Muscle of leg (tissue), 3 donors: ENCODE measurements at regions not wholly inside any gene's neighbourhood (a gene's known extent, or its start where the extent isn't known, plus 50 kb on each side); places are given as distances from the start of the nearest gene placed in this dataset.
"Not testable (repeated sequence)": the region's sequence is repeated elsewhere in the genome, so short reads cannot be mapped to it uniquely, and the experiment has no call there.

Experiments used
- DNase-seq: peaks from one replicate; pipeline ENCODE4 v3.0.0; 2013
- H3K27ac ChIP-seq: one replicate; pipeline ENCODE4 v1.5.1; 2013; ENCODE audit warnings: mild to moderate bottlenecking, low read length, control low read depth
- H3K27me3 ChIP-seq: one replicate; pipeline ENCODE4 v1.6.1; 2013; ENCODE audit warnings: low read length; ENCODE audit not compliant: control insufficient read depth, insufficient read depth
- H3K36me3 ChIP-seq: one replicate; pipeline ENCODE4 v1.6.1; 2013; ENCODE audit warnings: low read length; ENCODE audit not compliant: control insufficient read depth, insufficient read depth
- H3K4me1 ChIP-seq: one replicate; pipeline ENCODE4 v1.6.1; 2013; ENCODE audit warnings: low read length; ENCODE audit not compliant: control insufficient read depth, insufficient read depth
- H3K4me3 ChIP-seq: one replicate; pipeline ENCODE4 v1.5.1; 2013; ENCODE audit warnings: low read length, control low read depth
- H3K9me3 ChIP-seq: replicated peaks from 2 replicates; pipeline ENCODE4 v1.6.1; 2013; ENCODE audit warnings: low read depth, low read length; ENCODE audit not compliant: control insufficient read depth
- WGBS: methylation state at CpG from one replicate; pipeline ENCODE4 v1.1.5; 2013; ENCODE audit warnings: missing lambda C conversion rate; ENCODE audit not compliant: insufficient coverage; 5-methylcytosine and 5-hydroxymethylcytosine counted together

DNA sequence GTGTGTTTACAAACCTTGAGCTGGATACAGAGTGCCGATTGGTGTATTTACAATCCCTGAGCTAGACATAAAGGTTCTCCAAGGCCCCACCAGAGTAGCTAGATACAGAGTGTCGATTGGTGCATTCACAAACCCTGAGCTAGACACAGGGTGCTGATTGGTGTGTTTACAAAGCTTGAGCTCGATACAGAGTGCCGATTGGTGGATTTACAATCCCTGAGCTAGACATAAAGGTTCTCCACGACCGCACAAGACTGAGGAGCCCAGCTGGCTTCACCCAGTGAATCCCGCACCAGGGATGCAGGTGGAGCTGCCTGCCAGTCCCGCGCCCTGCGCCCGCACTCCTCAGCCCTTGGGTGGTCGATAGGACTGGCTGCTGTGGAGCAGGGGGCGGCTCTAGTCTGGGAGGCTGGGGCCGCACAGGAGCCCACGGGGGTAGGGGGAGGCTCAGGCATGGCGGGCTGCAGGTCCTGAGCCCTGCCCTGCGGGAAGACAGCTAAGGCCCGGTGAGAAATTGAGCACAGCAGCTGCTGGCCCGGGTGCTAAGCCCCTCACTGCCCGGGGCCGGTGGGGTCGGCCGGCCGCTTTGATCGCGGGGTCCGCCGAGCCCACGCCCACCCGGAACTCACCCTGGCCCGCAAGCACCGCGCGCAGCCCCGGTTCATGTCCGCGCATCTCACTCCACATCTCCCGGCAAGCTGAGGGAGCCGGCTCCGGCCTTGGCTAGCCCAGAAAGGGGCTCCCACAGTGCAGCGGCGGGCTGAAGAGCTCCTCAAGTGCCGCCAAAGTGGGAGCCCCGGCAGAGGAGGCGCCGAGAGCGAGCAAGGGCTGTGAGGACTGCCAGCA is 114.0 kb downstream of the GPX5 start:
- 95% methylated on average over 31 of the region's 47 CpGs for WGBS

DNA sequence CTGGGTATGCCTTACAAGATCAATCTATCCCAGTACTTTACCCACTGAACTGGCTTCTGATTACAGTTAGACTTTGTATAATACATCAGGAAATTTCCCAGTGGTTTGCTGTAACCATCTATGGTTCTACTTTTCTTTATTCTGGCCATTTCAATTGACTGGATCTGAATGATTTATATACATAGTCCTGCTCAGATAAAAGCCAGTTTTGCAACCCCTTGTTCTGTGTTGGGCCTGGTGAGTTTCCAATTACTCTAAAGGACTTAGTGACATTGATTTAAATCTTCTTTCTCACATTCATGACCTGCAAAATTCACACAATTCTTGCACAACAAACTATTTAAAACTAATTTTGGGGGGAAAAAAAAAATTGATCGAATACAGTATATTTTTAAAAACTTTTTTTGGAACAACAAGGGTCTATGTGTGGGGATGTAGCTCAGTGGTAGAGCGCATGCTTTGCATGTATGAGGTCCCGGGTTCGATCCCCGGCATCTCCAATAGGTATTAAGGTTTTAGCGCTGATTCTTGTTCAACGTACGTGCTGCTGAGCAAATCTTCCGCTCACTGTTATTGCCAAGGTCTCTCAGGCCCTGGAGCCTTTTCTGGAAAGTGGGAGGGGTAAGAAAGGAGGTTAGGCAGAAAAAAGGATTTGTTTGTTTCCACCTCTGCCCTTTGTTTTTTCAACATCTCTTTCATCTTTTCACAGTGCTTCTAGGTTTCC is 117.5 kb downstream of the GPX5 start:
- H3K27ac ChIP-seq = no peak overlapping the region
- no peaks in the 10 kb centered on the region for H3K9me3 ChIP-seq
- WGBS = 14% methylated on average over 5 of the region's 9 CpGs
- H3K36me3 ChIP-seq = no peaks in the 10 kb centered on the region
- peak; percentile 52 for DNase-seq
- peaks cover 7% of the 10 kb centered on the region for H3K27me3 ChIP-seq
- no peaks in the 10 kb centered on the region for H3K4me1 ChIP-seq
- H3K4me3 ChIP-seq = no peak overlapping the region

More for the DNA sequence above, 114.0 kb downstream of the GPX5 start:
- not testable (repeated sequence) for H3K4me3 ChIP-seq, H3K9me3 ChIP-seq, DNase-seq, H3K36me3 ChIP-seq, H3K27ac ChIP-seq, H3K4me1 ChIP-seq
- H3K27me3 ChIP-seq = peaks cover 21% of the 10 kb centered on the region

DNA sequence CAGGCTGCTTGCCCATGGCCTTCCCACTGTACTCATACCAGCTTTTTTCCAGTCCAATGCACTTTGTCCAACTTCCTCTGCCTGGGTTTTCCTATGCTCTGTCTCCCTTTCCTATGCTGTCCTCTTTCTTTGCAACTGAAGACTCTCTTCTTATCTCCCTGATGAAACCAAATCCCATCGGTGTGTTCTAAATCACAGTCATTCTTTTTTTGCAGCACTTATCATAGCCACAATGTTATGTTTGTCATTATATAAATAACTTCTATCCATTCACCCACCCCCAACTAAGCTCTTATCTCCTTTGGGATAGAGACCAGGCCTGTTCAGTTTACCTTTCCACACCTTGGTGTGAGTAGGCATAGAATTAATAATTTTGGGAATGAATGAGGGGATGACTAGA is 121.0 kb downstream of the GPX5 start:
- no CpG with 5 or more reads among the region's 1 CpG for WGBS
- no peak for DNase-seq
- H3K4me3 ChIP-seq = no peak overlapping the region
- H3K27me3 ChIP-seq = no peaks in the 10 kb centered on the region
- no peak overlapping the region for H3K27ac ChIP-seq
- no peaks in the 10 kb centered on the region for H3K36me3 ChIP-seq
- H3K4me1 ChIP-seq = no peaks in the 10 kb centered on the region
- H3K9me3 ChIP-seq = no peaks in the 10 kb centered on the region

DNA sequence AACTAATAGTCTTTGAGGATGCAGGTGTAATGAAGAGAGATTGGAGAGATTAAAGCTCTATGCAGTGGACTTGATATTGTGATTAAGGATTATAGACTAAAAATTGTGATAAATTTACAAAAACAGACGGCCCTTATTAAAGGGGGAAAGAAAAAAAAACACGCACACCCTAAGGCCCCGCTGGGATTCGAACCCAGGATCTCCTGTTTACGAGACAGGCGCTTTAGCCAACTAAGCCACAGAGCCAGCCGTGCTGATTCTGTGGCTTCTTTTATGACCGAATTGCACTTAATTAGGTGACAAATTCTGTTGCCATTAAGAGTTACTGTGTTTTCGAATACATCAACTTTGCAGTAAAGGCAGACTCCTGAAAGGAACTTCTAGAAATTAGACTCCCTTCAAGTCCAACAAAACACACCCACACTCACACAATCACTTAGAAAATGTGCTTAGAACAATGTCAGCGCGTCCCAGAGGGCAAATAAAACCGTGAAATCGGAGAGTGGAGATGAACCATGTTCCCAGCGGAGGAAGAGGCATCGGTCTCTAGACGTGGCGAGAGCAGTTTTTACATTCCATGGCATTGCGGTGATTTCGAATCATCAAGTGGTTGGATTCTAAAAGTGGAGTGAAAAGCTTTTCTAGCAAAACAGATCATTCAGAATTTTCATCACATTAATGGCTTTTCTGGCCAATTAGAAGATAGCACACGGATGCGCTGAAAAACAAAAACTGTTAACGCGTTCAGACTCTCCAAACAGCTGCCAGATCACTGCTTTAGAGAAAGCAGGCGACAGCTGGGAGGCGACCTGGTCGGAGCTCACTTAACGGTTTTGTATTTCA is 122.6 kb downstream of the GPX5 start:
- no peaks in the 10 kb centered on the region for H3K9me3 ChIP-seq
- H3K36me3 ChIP-seq = no peaks in the 10 kb centered on the region
- WGBS = 0% methylated on average over 14 of the region's 27 CpGs
- no peaks in the 10 kb centered on the region for H3K27me3 ChIP-seq
- H3K4me1 ChIP-seq = no peaks in the 10 kb centered on the region
- peak overlapping the region; percentile 49 for H3K4me3 ChIP-seq
- H3K27ac ChIP-seq = peak overlapping the region; percentile 78
- peak; percentile 86 for DNase-seq

DNA sequence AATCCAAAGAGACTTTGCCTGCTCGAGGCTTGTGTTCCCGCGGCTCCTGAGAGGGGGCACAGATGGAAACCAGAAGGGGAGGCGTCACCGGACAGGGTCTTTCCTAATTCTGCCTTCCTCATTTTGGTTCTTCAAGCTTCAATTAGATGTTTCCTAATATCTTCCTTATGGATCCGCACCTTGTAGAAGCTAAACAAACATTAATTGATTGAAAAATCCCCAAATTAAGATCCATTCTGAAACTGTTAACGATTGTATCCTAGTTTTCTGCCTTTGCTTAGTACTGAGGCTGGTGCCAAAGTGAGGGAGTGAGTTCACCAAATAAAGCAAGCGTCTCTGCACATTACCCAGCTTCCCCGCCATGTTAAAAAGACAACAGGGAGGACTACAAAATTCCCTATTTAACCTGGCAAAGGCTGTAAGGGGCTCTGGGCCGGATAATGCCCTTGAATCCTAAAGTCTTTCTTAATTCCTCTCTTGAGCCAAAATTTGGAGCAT is 123.2 kb downstream of the GPX5 start:
- WGBS = 0% methylated on average over 5 of the region's 10 CpGs
- H3K4me1 ChIP-seq = no peaks in the 10 kb centered on the region
- DNase-seq = peak; percentile 24
- H3K27ac ChIP-seq = peak overlapping the region; percentile 78
- peak overlapping the region; percentile 49 for H3K4me3 ChIP-seq
- H3K27me3 ChIP-seq = no peaks in the 10 kb centered on the region
- no peaks in the 10 kb centered on the region for H3K9me3 ChIP-seq
- no peaks in the 10 kb centered on the region for H3K36me3 ChIP-seq

DNA sequence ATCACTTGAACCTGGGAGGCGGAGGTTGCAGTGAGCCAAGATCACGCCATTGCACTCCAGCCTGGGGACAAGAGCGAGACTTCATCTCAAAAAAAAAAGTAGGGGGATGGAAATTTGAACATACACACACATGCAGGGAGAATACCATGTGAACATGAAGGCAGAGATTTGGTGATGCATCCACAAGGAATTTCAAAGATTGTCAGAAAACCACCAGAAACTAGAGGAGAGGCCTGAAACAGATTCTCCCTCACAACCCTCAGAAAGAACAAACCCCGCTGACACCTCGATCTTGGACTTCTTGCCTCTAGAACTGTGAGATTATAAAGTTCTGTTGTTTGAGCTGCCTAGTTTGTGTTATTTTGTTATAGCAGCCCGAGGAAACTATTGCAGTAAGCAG is 125.5 kb downstream of the GPX5 start:
- H3K36me3 ChIP-seq = no peaks in the 10 kb centered on the region
- no peak overlapping the region for H3K27ac ChIP-seq
- H3K4me3 ChIP-seq = no peak overlapping the region
- H3K27me3 ChIP-seq = no peaks in the 10 kb centered on the region
- no peaks in the 10 kb centered on the region for H3K9me3 ChIP-seq
- H3K4me1 ChIP-seq = no peaks in the 10 kb centered on the region
- DNase-seq = no peak
- no CpG with 5 or more reads among the region's 6 CpGs for WGBS

DNA sequence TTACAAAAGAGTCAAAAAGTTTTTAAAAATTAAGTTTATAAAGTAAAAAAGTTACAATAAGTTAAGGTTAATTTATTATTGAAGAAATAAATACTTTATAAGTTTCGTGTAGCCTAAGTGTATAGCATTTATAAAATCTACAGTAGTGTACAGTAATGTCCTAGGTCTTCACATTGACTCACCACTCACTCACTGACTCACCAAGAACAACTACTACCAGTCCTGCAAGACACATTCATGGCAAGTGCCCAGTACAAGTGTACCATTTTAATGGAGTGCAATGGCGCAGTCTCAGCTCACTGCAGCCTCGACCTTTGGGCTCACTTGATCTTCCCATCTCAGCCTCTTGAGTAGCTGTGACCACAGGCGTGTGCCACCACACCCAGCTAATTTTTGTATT is 128.2 kb downstream of the GPX5 start:
- no peak for DNase-seq
- H3K9me3 ChIP-seq = no peaks in the 10 kb centered on the region
- H3K36me3 ChIP-seq = no peaks in the 10 kb centered on the region
- H3K4me1 ChIP-seq = peaks cover 7% of the 10 kb centered on the region
- H3K27me3 ChIP-seq = peaks cover 11% of the 10 kb centered on the region
- H3K4me3 ChIP-seq = no peak overlapping the region
- 93% methylated on average over 3 of the region's 4 CpGs for WGBS
- no peak overlapping the region for H3K27ac ChIP-seq

DNA sequence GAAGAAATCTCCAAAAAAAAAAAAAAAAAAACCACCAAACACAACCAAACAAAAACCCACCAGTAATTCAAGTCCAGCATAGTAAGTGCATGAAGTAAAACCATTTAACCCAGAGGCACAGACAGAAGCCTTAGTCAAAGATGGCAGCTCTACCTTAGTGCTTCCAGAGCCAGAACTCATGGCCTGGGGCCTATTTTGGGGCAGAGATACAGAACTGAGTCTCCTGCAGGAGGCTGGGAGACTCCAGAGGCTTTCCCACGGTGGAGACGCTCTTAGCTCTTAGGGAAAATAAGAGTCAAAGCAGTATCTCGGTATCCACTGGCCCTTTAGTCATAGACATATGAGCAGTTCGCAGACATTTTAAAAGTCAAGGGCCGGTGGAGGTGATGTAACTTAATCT is 129.5 kb downstream of the GPX5 start:
- 76% methylated on average over 5 of the region's 5 CpGs for WGBS
- Histone ChIP-seq H3K27me3 (peaks cover 13% of the 10 kb centered on the region), H3K36me3 (no peaks in the 10 kb centered on the region), H3K9me3 (no peaks in the 10 kb centered on the region), H3K4me3 (no peak overlapping the region), H3K4me1 (peaks cover 10% of the 10 kb centered on the region), H3K27ac (no peak overlapping the region)
- DNase-seq = no peak

DNA sequence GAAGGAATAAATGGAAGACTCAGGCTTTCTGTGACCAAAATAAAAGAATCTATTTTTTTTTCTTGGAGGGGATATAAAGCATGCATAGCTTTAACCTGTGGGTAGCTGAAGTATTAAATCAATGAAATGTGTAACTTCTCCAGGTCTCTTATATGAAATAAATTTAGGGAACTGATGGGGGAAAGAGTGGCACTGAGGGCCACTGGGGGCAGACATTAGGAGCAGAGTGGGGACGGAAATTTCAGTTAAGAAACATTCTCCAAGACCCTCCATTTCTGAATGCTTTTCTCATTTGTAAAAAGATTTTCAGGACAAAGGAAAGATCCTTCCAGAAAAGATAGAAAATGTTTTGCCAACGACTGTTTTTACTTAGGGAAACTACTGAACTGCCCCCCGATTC is 131.0 kb downstream of the GPX5 start:
- WGBS = 17% methylated on average over 2 of the region's 3 CpGs
- no peaks in the 10 kb centered on the region for H3K36me3 ChIP-seq
- peaks cover 10% of the 10 kb centered on the region for H3K4me1 ChIP-seq
- no peak for DNase-seq
- H3K4me3 ChIP-seq = no peak overlapping the region
- peaks cover 13% of the 10 kb centered on the region for H3K27me3 ChIP-seq
- H3K27ac ChIP-seq = no peak overlapping the region
- no peaks in the 10 kb centered on the region for H3K9me3 ChIP-seq

DNA sequence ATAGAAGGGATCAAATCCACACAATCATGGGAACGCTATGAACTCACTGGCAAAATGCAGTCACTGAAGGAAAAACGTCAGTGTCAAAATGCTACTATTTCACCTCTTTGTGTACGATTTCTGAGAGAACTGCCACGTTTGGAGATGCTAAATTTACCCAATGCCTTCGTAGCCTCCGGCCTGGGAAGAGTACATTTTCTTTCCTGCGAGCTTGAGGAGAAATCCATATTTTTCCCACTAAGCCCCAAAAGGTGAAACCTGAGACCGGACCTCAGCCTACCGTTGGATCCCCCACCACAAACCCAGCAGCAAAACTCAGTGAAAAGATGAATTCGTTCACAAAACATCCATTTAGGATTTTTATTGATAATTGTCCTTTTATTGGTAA is 131.7 kb downstream of the GPX5 start:
- Histone ChIP-seq H3K36me3 (no peaks in the 10 kb centered on the region), H3K27me3 (peaks cover 13% of the 10 kb centered on the region), H3K4me1 (peaks cover 10% of the 10 kb centered on the region), H3K9me3 (no peaks in the 10 kb centered on the region), H3K4me3 (peak overlapping the region; percentile 38), H3K27ac (no peak overlapping the region)
- WGBS = 0% methylated on average over 5 of the region's 10 CpGs
- peak; percentile 40 for DNase-seq
